ENCODE measurements at regions not wholly inside any gene's neighbourhood (a gene's known extent, or its start where the extent isn't known, plus 50 kb on each side); places are given as distances from the start of the nearest gene placed in this dataset.

DNA sequence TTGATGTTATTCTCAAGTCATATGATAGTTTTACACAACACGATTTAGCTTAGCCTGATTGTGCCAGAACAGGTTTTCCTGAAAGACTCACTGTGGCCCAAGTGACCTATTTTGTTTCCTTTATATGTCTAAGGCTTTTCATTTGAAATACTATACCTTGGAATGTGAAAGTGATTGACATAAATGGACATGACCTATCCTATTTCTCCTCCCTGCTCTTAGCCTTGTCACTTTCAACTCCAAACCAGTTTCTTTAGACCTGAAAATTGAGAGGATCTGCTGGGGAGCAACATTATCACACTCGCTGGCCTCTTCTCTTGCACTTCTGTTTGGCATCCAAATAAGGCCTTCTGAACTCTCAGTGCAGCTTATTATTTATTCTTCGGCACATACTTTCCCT lies 496.8 kb downstream of the MAT2B start:
- TF ChIP-seq, protein P1, sequence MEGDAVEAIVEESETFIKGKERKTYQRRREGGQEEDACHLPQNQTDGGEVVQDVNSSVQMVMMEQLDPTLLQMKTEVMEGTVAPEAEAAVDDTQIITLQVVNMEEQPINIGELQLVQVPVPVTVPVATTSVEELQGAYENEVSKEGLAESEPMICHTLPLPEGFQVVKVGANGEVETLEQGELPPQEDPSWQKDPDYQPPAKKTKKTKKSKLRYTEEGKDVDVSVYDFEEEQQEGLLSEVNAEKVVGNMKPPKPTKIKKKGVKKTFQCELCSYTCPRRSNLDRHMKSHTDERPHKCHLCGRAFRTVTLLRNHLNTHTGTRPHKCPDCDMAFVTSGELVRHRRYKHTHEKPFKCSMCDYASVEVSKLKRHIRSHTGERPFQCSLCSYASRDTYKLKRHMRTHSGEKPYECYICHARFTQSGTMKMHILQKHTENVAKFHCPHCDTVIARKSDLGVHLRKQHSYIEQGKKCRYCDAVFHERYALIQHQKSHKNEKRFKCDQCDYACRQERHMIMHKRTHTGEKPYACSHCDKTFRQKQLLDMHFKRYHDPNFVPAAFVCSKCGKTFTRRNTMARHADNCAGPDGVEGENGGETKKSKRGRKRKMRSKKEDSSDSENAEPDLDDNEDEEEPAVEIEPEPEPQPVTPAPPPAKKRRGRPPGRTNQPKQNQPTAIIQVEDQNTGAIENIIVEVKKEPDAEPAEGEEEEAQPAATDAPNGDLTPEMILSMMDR (IDR thresholded peaks at IDR 0.05 in 4 of 5, conservative IDR thresholded peaks at IDR 0.05 in 1 of 5): no peak
- TF ChIP-seq POLR2A (IDR thresholded peaks at IDR 0.05): no peak

Data from gastrocnemius medialis (tissue), 4 donors.